ENCODE measurements at regions not wholly inside any gene's neighbourhood (a gene's known extent, or its start where the extent isn't known, plus 50 kb on each side); places are given as distances from the start of the nearest gene placed in this dataset.

GRCh38 chr13:34765446-34766180, 176.5 kb upstream of the NBEA start:
- FAIRE-seq, result peak; percentile 34

- no peak for FAIRE-seq
These were observed 174.3 kb upstream of the NBEA start for GRCh38 chr13:34767778-34768177.

- no peak for FAIRE-seq
These were observed 169.9 kb upstream of the NBEA start for GRCh38 chr13:34772206-34772605.

- FAIRE-seq, result no peak
These were observed 169.2 kb upstream of the NBEA start for GRCh38 chr13:34772881-34773280.

- FAIRE-seq, result no peak
These were observed 165.6 kb upstream of the NBEA start for GRCh38 chr13:34776390-34776981.

GRCh38 chr13:34777089-34777913, 164.8 kb upstream of the NBEA start:
- FAIRE-seq, result no peak

- no peak for FAIRE-seq
These were observed 164.2 kb upstream of the NBEA start for GRCh38 chr13:34777914-34778303.

GRCh38 chr13:34779171-34779570, 162.9 kb upstream of the NBEA start:
- FAIRE-seq, result no peak

- no peak for FAIRE-seq
These were observed 148.8 kb upstream of the NBEA start for GRCh38 chr13:34793301-34793700.

GRCh38 chr13:34803756-34804155, 138.3 kb upstream of the NBEA start:
- FAIRE-seq, result no peak

GRCh38 chr13:34805347-34805746, 136.7 kb upstream of the NBEA start:
- FAIRE-seq, result no peak

- no peak for FAIRE-seq
These were observed 133.4 kb upstream of the NBEA start for GRCh38 chr13:34808649-34809048.

GRCh38 chr13:34810996-34811395, 131.1 kb upstream of the NBEA start:
- no peak for FAIRE-seq

- no peak for FAIRE-seq
These were observed 126.5 kb upstream of the NBEA start for GRCh38 chr13:34815526-34815925.

GRCh38 chr13:34816245-34816884, 125.7 kb upstream of the NBEA start:
- FAIRE-seq, result no peak

GRCh38 chr13:34816908-34817665, 125.0 kb upstream of the NBEA start:
- FAIRE-seq, result no peak

GRCh38 chr13:34822650-34823049, 119.4 kb upstream of the NBEA start:
- FAIRE-seq, result no peak

- no peak for FAIRE-seq
These were observed 115.6 kb upstream of the NBEA start for GRCh38 chr13:34826432-34826831.

- no peak for FAIRE-seq
These were observed 108.4 kb upstream of the NBEA start for GRCh38 chr13:34833562-34834182.

GRCh38 chr13:34842466-34842865, 99.6 kb upstream of the NBEA start:
- FAIRE-seq, result no peak

- no peak for FAIRE-seq
These were observed 94.3 kb upstream of the NBEA start for GRCh38 chr13:34847766-34848165.

GRCh38 chr13:34849406-34849805, 92.7 kb upstream of the NBEA start:
- no peak for FAIRE-seq
